IMR-90 (cell line): ENCODE measurements at regions not wholly inside any gene's neighbourhood (a gene's known extent, or its start where the extent isn't known, plus 50 kb on each side); places are given as distances from the start of the nearest gene placed in this dataset.

ENCODE experiments used
- ATAC-seq: fragments of 200-7000 bp; cut with Tn5 transposase; 2 replicates; pipeline ENCODE4 v1.9.1; 2020; ENCODE audit warnings: low read depth, mild to moderate bottlenecking, moderate library complexity
- BruUV-seq: library from RNA; stranded (reverse); fragments of 400-500 nt; replicated peaks from 2 replicates; lab custom pipeline; 2021; lab: Mats Ljungman, UMichigan
- CTCF ChIA-PET: fragments of 300-600 bp; formaldehyde crosslinking; extraction: SDS; loops from one replicate; lab custom pipeline; 2021; ENCODE audit warnings: antibody characterized with exemption; lab: Yijun Ruan, JAX
- POLR2A ChIA-PET: fragments of 300-600 bp; sonication (Branson Sonifier 250); formaldehyde crosslinking; loops from one replicate; lab custom pipeline; 2022; ENCODE audit warnings: antibody characterized with exemption; ENCODE audit not compliant: unreplicated experiment; lab: Charles Lee
- DNase-seq: peaks from one replicate; pipeline ENCODE4 v3.0.0; 2013
- H2AFZ ChIP-seq: replicated peaks from 2 replicates; pipeline ENCODE3; 2013; ENCODE audit warnings: low read length, mild to moderate bottlenecking; ENCODE audit not compliant: poor library complexity
- H2AK5ac ChIP-seq: 2 replicates; pipeline ENCODE4 v1.6.1; 2013; ENCODE audit warnings: low read depth, low read length, inconsistent platforms
- H2AK9ac ChIP-seq: replicated peaks from 2 replicates; pipeline ENCODE3; 2013; ENCODE audit warnings: mild to moderate bottlenecking, low read depth, low read length, moderate library complexity; ENCODE audit not compliant: poor library complexity
- H2BK120ac ChIP-seq: 2 replicates; pipeline ENCODE4 v1.6.1; 2013; ENCODE audit warnings: low read depth, low read length, inconsistent platforms
- H2BK15ac ChIP-seq: 3 replicates; pipeline ENCODE4 v1.6.1; 2013; ENCODE audit warnings: low read depth, low read length, inconsistent platforms
- H2BK20ac ChIP-seq: 2 replicates; pipeline ENCODE4 v1.6.1; 2013; ENCODE audit warnings: low read depth, mild to moderate bottlenecking, inconsistent platforms, low read length, moderate library complexity
- H2BK5ac ChIP-seq: 2 replicates; pipeline ENCODE4 v1.6.1; 2013; ENCODE audit warnings: mild to moderate bottlenecking, low read depth, low read length, inconsistent platforms; ENCODE audit not compliant: poor library complexity, severe bottlenecking
- H3K14ac ChIP-seq: replicated peaks from 2 replicates; pipeline ENCODE4 v1.6.1; 2013; ENCODE audit warnings: low read depth, low read length, inconsistent platforms
- H3K18ac ChIP-seq: 2 replicates; pipeline ENCODE4 v1.6.1; 2013; ENCODE audit warnings: low read depth, low read length, control low read depth
- H3K23ac ChIP-seq: 2 replicates; pipeline ENCODE4 v1.6.1; 2013; ENCODE audit warnings: low read depth, low read length, inconsistent platforms
- H3K27ac ChIP-seq: 2 replicates; pipeline ENCODE4 v1.5.1; 2013; ENCODE audit warnings: mild to moderate bottlenecking, control low read depth, low read length; ENCODE audit not compliant: insufficient read depth
- H3K27me3 ChIP-seq: 2 replicates; pipeline ENCODE4 v1.6.1; 2013; ENCODE audit warnings: low read length; ENCODE audit not compliant: control insufficient read depth, insufficient read depth
- H3K36me3 ChIP-seq: 2 replicates; pipeline ENCODE4 v1.6.1; 2013; ENCODE audit warnings: low read length, mixed read lengths; ENCODE audit not compliant: control insufficient read depth, insufficient read depth
- H3K4ac ChIP-seq: 2 replicates; pipeline ENCODE4 v1.6.1; 2013; ENCODE audit warnings: low read depth, low read length, inconsistent platforms
- H3K4me1 ChIP-seq: 2 replicates; pipeline ENCODE4 v1.6.1; 2013; ENCODE audit warnings: low read length, mixed read lengths; ENCODE audit not compliant: control insufficient read depth, insufficient read depth
- H3K4me2 ChIP-seq: 2 replicates; pipeline ENCODE4 v1.6.1; 2013; ENCODE audit warnings: low read depth, mild to moderate bottlenecking, control low read depth, low read length, moderate library complexity
- H3K4me3 ChIP-seq: 2 replicates; pipeline ENCODE4 v1.5.1; 2013; ENCODE audit warnings: low read depth, mild to moderate bottlenecking, control low read depth, low read length, moderate library complexity; ENCODE audit not compliant: insufficient read depth
- H3K56ac ChIP-seq: 2 replicates; pipeline ENCODE4 v1.6.1; 2013; ENCODE audit warnings: low read length, inconsistent platforms; ENCODE audit not compliant: insufficient read depth; ENCODE audit errors: extremely low read depth
- H3K79me1 ChIP-seq, 2 experiments: 2 replicates each; pipeline ENCODE4 v1.6.1; 2013; ENCODE audit warnings: low read length in 2 of 2, inconsistent platforms in 1 of 2, low read depth in 1 of 2
- H3K9ac ChIP-seq: 2 replicates; pipeline ENCODE4 v1.6.1; 2013; ENCODE audit warnings: low read depth, low read length, control low read depth
- H3K9me1 ChIP-seq: 2 replicates; pipeline ENCODE4 v1.6.1; 2013; ENCODE audit warnings: low read length, inconsistent platforms; ENCODE audit not compliant: insufficient read depth
- H3K9me3 ChIP-seq: 2 replicates; pipeline ENCODE4 v1.6.1; 2013; ENCODE audit warnings: low read length; ENCODE audit not compliant: control insufficient read depth, insufficient read depth
- H4K20me1 ChIP-seq: 2 replicates; pipeline ENCODE4 v1.6.1; 2013; ENCODE audit warnings: low read length, inconsistent platforms; ENCODE audit not compliant: insufficient read depth
- H4K5ac ChIP-seq: 2 replicates; pipeline ENCODE4 v1.6.1; 2013; ENCODE audit warnings: mild to moderate bottlenecking, low read depth, low read length, control low read depth
- H4K8ac ChIP-seq, 2 experiments: 2 replicates each; pipeline ENCODE4 v1.6.1; 2013; ENCODE audit warnings: low read depth in 2 of 2, low read length in 2 of 2, control low read depth in 1 of 2, inconsistent platforms in 1 of 2
- H4K91ac ChIP-seq: 2 replicates; pipeline ENCODE4 v1.6.1; 2013; ENCODE audit warnings: low read depth, low read length, inconsistent platforms; ENCODE audit not compliant: insufficient read depth
- BHLHE40 ChIP-seq: fragments of 150-350 bp; IDR thresholded peaks from 2 replicates; pipeline ENCODE4 v1.6.1; 2016; ENCODE audit warnings: mild to moderate bottlenecking, low read depth, low read length
- CEBPB ChIP-seq: IDR thresholded peaks from 2 replicates; pipeline ENCODE4 v1.6.1; 2012; ENCODE audit warnings: low read depth, low read length, improper control_type of control experiment
- CHD1 ChIP-seq: IDR thresholded peaks from 2 replicates; pipeline ENCODE4 v1.6.1; 2012; ENCODE audit warnings: low read depth, low read length, improper control_type of control experiment
- FOS ChIP-seq: fragments of 150-350 bp; IDR thresholded peaks from 2 replicates; pipeline ENCODE4 v1.6.1; 2016; ENCODE audit warnings: low read depth, low read length
- MAFK ChIP-seq: IDR thresholded peaks from 2 replicates; pipeline ENCODE4 v1.6.1; 2012; ENCODE audit warnings: low read depth, low read length, improper control_type of control experiment
- MAZ ChIP-seq: IDR thresholded peaks from 2 replicates; pipeline ENCODE4 v1.6.1; 2012; ENCODE audit warnings: low read depth, mild to moderate bottlenecking, low read length, improper control_type of control experiment, moderate library complexity, borderline replicate concordance
- MXI1 ChIP-seq: IDR thresholded peaks from 2 replicates; pipeline ENCODE4 v1.6.1; 2012; ENCODE audit warnings: low read depth, mild to moderate bottlenecking, low read length, moderate library complexity, borderline replicate concordance
- NFE2L2 ChIP-seq: fragments of 150-350 bp; IDR thresholded peaks from 2 replicates; pipeline ENCODE4 v1.6.1; 2016; ENCODE audit warnings: low read depth, mild to moderate bottlenecking, low read length
- POLR2A ChIP-seq: IDR thresholded peaks from 2 replicates; pipeline ENCODE4 v1.6.1; 2012; ENCODE audit warnings: mild to moderate bottlenecking, low read depth, low read length
- RAD21 ChIP-seq: IDR thresholded peaks from 2 replicates; pipeline ENCODE4 v1.6.1; 2012; ENCODE audit warnings: low read length, improper control_type of control experiment
- RCOR1 ChIP-seq: IDR thresholded peaks from 2 replicates; pipeline ENCODE4 v1.6.1; 2012; ENCODE audit warnings: mild to moderate bottlenecking, low read length, improper control_type of control experiment; ENCODE audit not compliant: insufficient replicate concordance
- RFX5 ChIP-seq: IDR thresholded peaks from 2 replicates; pipeline ENCODE4 v1.8.0; 2012; ENCODE audit warnings: low read depth, mild to moderate bottlenecking, low read length, moderate library complexity
- SMC3 ChIP-seq: fragments of 150-350 bp; IDR thresholded peaks from 2 replicates; pipeline ENCODE4 v1.6.1; 2016; ENCODE audit warnings: low read depth, mild to moderate bottlenecking, antibody characterized with exemption, low read length, moderate library complexity
- WGBS, 2 experiments: methylation state at CpG; one replicate each; pipeline versions ENCODE4 v1.1.5 to v1.1.7; 2013; ENCODE audit warnings: missing lambda C conversion rate in 2 of 2; ENCODE audit not compliant: insufficient read length in 1 of 2; ENCODE audit errors: extremely low coverage in 2 of 2; 5-methylcytosine and 5-hydroxymethylcytosine counted together
- dilution Hi-C: fragments of 300-500 bp; cut with HindIII; formaldehyde crosslinking; loops from one replicate; pipeline ENCODE4 v1.14.3; 2018; ENCODE audit warnings: low sequenced_read_pairs; ENCODE audit not compliant: unreplicated experiment
- in situ Hi-C: fragments of 300-500 bp; cut with MboI; formaldehyde crosslinking; loops from 3 replicates; pipeline ENCODE4 v1.14.3; 2019; ENCODE audit warnings: low sequenced_read_pairs, inconsistent platforms, mixed read lengths
- intact Hi-C: fragments of 100-400 bp; cut with micrococcal nuclease; formaldehyde crosslinking; loops from 2 replicates; pipeline ENCODE4 v1.10.0; 2022
- TF ChIP-seq, protein P1 (sequence below): conservative IDR thresholded peaks from 2 replicates; pipeline ENCODE4 v1.5.1; 2012; ENCODE audit warnings: mild to moderate bottlenecking, low read depth, low read length, improper control_type of control experiment
- TF ChIP-seq, protein P2 (sequence below): fragments of 150-350 bp; IDR thresholded peaks from 2 replicates; pipeline ENCODE4 v1.6.1; 2017; ENCODE audit warnings: mild to moderate bottlenecking, antibody characterized with exemption, low read length, low read depth
- TF ChIP-seq, protein P3 (sequence below): fragments of 150-350 bp; IDR thresholded peaks from 2 replicates; pipeline ENCODE4 v1.6.1; 2016; ENCODE audit warnings: low read depth, mild to moderate bottlenecking, low read length, moderate library complexity, borderline replicate concordance

DNA sequence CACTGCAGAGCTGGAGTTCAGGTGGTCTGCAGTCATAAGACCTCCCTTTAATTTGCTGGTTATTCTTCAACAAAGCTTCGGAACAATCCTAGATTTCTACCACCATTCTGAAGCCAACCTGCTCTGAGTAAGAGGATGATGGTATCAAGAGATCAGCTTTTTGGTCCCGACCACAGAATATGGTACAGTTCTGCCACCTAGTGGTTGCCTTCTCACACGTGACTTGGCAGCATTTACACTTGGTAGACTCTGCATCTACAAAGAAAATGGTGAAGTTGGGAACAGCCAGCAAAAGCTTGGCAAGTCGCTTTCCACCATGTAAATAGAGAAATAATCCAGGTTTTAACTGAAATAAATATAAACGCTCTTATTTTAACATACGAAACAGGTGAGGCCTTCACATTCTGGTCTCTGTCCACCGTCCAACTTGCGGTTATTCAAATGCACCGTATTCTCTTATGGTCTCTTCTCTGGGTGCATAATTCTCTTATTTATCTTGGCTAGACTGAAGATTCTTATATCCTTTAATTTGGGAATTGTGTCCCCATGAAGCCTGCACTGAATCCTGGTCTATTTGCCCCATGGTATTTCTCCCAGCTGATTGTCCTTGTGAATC, 173.9 kb upstream of the GRM3 start:
- no peak overlapping the region for H3K14ac ChIP-seq
- ChIA-PET POLR2A (no interaction called here), CTCF (interaction anchor here (0.6 to 1.0 kb wide), 4 partner anchors 11 to 779 kb away, joined by 3 to 4 read pairs (median 4); no protein-coding TSS in a partner anchor)
- H2BK120ac ChIP-seq, result no peak overlapping the region
- intact Hi-C loops, result loop anchor here (1.0 to 10.0 kb wide), 2 partner anchors 579 to 1425 kb away; no protein-coding TSS in a partner anchor
- in situ Hi-C loops, result loop anchor here (25.0 kb wide), 1 partner anchor 582 kb away; no protein-coding TSS in a partner anchor
- H2BK15ac ChIP-seq, result no peak overlapping the region
- H2BK20ac ChIP-seq, result no peak overlapping the region
- DNase-seq, result peak; percentile 55
- no peak overlapping the region for H2BK5ac ChIP-seq
- H3K27ac ChIP-seq, result no peak overlapping the region
- no peaks in the 10 kb centered on the region for H3K27me3 ChIP-seq
- no peak for ATAC-seq
- H4K8ac ChIP-seq, result no peak overlapping the region
- TF ChIP-seq, protein P1, sequence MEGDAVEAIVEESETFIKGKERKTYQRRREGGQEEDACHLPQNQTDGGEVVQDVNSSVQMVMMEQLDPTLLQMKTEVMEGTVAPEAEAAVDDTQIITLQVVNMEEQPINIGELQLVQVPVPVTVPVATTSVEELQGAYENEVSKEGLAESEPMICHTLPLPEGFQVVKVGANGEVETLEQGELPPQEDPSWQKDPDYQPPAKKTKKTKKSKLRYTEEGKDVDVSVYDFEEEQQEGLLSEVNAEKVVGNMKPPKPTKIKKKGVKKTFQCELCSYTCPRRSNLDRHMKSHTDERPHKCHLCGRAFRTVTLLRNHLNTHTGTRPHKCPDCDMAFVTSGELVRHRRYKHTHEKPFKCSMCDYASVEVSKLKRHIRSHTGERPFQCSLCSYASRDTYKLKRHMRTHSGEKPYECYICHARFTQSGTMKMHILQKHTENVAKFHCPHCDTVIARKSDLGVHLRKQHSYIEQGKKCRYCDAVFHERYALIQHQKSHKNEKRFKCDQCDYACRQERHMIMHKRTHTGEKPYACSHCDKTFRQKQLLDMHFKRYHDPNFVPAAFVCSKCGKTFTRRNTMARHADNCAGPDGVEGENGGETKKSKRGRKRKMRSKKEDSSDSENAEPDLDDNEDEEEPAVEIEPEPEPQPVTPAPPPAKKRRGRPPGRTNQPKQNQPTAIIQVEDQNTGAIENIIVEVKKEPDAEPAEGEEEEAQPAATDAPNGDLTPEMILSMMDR, result peak; percentile 57
- TF ChIP-seq CHD1 (no peak), POLR2A (no peak), RAD21 (peak; percentile 66), RCOR1 (no peak), FOS (no peak), NFE2L2 (no peak), MAZ (no peak), BHLHE40 (peak; percentile 91), SMC3 (peak; percentile 22; the same call in 1 of the 2 replicates), MXI1 (no peak), MAFK (no peak), CEBPB (no peak), RFX5 (no peak)
- TF ChIP-seq, protein P2, sequence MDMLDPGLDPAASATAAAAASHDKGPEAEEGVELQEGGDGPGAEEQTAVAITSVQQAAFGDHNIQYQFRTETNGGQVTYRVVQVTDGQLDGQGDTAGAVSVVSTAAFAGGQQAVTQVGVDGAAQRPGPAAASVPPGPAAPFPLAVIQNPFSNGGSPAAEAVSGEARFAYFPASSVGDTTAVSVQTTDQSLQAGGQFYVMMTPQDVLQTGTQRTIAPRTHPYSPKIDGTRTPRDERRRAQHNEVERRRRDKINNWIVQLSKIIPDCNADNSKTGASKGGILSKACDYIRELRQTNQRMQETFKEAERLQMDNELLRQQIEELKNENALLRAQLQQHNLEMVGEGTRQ, result peak; percentile 77
- TF ChIP-seq, protein P3, sequence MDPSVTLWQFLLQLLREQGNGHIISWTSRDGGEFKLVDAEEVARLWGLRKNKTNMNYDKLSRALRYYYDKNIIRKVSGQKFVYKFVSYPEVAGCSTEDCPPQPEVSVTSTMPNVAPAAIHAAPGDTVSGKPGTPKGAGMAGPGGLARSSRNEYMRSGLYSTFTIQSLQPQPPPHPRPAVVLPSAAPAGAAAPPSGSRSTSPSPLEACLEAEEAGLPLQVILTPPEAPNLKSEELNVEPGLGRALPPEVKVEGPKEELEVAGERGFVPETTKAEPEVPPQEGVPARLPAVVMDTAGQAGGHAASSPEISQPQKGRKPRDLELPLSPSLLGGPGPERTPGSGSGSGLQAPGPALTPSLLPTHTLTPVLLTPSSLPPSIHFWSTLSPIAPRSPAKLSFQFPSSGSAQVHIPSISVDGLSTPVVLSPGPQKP, result no peak
- no peaks in the 10 kb centered on the region for H3K36me3 ChIP-seq
- H3K4ac ChIP-seq, result no peak overlapping the region
- dilution Hi-C loops, result no loop called here
- H4K91ac ChIP-seq, result no peak overlapping the region
- no CpG with 5 or more reads among the region's 9 CpGs for WGBS, 2 experiments
- H3K9ac ChIP-seq, result no peak overlapping the region
- H2AK5ac ChIP-seq, result no peak overlapping the region
- BruUV-seq, result no TSS peak
- H3K23ac ChIP-seq, result no peak overlapping the region
- no peak overlapping the region for H3K18ac ChIP-seq
- no peaks in the 10 kb centered on the region for H4K20me1 ChIP-seq
- H3K4me2 ChIP-seq, result no peak overlapping the region
- H3K4me3 ChIP-seq, result no peak overlapping the region
- H2AFZ ChIP-seq, result no peak overlapping the region
- no peak overlapping the region for H4K5ac ChIP-seq
- no peaks in the 10 kb centered on the region for H3K9me1 ChIP-seq
- H3K9me3 ChIP-seq, result no peaks in the 10 kb centered on the region
- no peaks in the 10 kb centered on the region for H3K4me1 ChIP-seq
- H2AK9ac ChIP-seq, result no peak overlapping the region
- no peaks in the 10 kb centered on the region for H3K79me1 ChIP-seq
- H3K56ac ChIP-seq, result no peak overlapping the region
